GM12872 (cell line): ENCODE measurements at regions not wholly inside any gene's neighbourhood (a gene's known extent, or its start where the extent isn't known, plus 50 kb on each side); places are given as distances from the start of the nearest gene placed in this dataset.

Source experiments
- TF ChIP-seq, protein P1 (sequence below): IDR thresholded peaks from 3 replicates; pipeline ENCODE4 v1.5.1; 2011; ENCODE audit warnings: low read depth, mild to moderate bottlenecking, low read length, moderate library complexity; ENCODE audit not compliant: insufficient read depth

DNA sequence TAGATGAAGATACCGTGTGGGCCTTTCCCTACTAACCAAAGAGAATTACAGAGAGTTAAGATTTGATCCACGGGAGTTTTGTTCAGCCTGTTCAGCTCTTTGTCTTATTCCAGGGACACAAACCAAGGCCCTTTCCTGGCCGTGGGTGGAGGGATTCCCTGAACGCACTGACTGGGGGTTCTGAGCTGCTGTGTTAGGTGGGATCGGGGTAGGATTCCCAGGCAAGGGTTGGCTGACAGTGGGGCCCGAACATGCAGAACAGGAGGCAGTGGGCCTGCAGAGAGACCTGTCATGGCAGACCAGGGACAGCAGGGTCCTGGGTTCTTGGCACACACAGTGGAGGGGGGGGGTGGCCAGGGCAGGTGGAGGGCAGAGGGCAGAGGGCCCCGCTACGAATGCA is 89.5 kb upstream of the MKI67 start:
- TF ChIP-seq, protein P1, sequence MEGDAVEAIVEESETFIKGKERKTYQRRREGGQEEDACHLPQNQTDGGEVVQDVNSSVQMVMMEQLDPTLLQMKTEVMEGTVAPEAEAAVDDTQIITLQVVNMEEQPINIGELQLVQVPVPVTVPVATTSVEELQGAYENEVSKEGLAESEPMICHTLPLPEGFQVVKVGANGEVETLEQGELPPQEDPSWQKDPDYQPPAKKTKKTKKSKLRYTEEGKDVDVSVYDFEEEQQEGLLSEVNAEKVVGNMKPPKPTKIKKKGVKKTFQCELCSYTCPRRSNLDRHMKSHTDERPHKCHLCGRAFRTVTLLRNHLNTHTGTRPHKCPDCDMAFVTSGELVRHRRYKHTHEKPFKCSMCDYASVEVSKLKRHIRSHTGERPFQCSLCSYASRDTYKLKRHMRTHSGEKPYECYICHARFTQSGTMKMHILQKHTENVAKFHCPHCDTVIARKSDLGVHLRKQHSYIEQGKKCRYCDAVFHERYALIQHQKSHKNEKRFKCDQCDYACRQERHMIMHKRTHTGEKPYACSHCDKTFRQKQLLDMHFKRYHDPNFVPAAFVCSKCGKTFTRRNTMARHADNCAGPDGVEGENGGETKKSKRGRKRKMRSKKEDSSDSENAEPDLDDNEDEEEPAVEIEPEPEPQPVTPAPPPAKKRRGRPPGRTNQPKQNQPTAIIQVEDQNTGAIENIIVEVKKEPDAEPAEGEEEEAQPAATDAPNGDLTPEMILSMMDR: no peak

DNA sequence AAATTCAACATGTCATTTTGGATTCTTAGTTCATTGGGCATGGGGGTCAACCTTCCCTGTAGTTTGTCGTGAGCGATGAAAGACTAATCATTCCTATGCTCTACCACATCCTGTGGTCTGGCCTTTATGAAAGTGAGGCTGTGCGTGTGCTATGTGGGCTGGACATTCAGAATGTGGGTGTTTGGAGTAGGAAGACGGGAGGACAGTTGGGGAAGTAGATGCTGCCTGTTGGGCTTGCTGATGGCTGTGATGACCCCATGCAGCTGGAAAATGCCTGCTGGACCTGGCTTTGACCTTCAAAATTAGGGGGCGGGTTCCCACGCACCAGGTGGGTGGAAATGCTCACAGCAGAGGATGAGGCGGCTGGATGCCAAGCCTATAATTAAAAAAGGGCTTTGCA is 90.9 kb upstream of the MKI67 start:
- TF ChIP-seq, protein P1: no peak

DNA sequence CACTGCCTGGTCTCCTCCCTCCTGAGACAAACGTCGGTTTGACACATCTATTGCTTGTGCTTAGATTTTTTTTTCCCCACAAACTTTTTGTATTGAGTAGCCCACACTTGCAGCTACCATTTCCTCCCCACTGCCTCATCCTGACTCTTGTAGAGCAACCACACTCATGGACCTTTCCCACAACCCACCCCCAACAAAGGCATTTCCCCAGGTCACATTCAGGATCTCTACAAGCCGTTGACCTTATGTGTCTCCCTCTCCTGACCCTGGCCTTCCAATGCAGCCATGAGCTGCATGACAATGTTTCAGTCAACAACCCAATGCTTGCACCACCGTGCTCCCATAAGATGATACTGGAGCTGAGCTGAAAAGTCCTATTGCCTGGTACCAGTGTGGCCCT is 91.9 kb upstream of the MKI67 start:
- TF ChIP-seq, protein P1: no peak

DNA sequence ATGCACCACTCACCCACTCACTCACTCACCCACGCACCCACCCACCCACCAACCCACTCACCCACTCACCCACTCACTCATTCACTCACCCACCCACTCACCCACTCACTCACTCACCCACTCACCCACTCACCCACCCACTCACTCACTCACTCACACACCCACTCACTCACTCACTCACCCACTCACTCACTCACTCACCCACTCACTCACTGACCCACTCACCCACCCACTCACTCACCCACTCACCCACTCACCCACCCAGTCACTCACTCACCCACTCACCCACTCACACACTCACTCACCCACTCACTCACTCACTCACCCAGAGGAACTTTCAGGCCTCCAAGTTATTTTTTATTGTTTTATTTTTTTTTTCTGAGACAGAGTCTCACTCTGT is 93.1 kb upstream of the MKI67 start:
- TF ChIP-seq, protein P1: no peak

DNA sequence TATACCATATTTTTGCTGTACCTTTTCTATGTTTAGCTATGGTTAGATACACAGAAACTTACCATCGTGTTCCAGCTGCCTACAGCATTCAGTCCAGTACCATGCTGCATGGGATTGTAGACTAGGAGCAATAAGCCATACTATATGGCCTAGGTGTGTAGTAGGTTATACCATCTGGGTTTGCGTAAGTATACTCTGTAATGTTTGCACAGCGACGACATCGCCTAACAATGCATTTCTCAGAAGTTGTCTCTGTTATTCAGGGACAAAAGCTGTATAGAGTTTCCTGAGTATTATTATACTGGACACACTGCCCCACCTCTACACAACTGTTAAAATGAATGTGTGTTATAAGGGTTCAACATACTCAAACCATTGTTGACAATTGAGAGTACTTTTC is 93.8 kb upstream of the MKI67 start:
- TF ChIP-seq, protein P1: no peak

DNA sequence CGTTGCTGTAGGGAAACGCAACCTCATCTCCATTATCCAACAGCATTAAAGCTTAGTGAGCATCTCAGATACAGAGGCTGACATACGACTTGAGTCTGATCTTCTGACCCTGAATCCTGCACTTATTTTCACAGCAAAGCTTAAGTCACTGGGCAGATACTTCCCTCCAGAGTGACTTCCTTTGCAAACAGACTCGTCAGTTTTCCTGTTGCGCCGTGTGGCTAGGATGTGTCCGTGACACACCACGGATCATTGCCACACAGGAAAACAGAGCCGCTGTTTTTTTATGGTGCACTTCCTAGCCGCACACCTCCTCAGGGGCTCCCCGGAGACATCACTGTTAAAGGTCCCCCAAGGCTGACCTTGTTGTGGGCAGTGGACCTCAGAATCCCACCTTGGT is 94.9 kb upstream of the MKI67 start:
- TF ChIP-seq, protein P1: no peak

DNA sequence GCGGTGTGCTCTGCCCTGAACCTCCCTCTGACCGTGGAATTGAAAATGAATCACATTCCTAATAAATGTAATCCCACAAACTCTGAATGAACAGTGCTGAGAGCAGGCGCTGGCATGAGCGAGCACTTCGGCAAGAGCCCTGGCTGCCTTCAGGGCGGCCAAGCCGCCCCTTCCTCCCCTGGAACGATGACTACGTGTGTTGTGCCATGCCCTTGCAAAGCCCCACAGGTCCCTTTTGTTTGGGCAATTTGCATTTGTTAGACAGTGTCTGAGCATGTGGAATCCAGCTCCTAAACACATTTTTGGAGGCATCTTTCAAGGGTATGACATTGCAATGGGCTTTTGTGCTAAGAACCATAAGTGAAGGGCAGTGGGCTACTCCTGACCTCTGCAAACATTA is 95.6 kb upstream of the MKI67 start:
- TF ChIP-seq, protein P1: no peak
